Fibroblast of upper back skin (primary cell): ENCODE measurements at regions not wholly inside any gene's neighbourhood (a gene's known extent, or its start where the extent isn't known, plus 50 kb on each side); places are given as distances from the start of the nearest gene placed in this dataset.
A peak's percentile ranks its signal among the peaks of the same experiment; 100 is the strongest.
"Not testable (repeated sequence)": the region's sequence is repeated elsewhere in the genome, so short reads cannot be mapped to it uniquely, and the experiment has no call there.

Experiments
- DNase-seq: peaks from one replicate; pipeline ENCODE4 v3.0.0-alpha.2; 2013

DNA sequence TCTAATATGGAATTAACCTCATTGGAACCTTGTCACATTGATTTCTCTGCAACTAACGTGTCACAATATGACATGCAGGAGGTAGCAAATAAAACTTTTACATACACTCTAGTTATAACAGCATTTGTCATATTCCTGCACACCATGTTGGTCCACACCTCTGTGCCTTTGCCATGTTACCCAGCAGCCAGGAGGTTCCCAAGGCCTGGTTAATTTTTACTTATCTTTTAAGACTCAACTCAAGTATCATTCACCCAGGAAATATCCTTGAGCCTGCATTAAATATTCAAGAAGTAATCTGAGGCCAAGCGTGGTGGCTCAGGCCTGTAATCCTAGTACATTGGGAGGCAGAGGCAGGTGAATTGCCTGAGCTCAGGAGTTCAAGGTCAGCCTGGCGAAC lies 447.2 kb upstream of the NR5A2 start:
- DNase-seq = no peak

DNA sequence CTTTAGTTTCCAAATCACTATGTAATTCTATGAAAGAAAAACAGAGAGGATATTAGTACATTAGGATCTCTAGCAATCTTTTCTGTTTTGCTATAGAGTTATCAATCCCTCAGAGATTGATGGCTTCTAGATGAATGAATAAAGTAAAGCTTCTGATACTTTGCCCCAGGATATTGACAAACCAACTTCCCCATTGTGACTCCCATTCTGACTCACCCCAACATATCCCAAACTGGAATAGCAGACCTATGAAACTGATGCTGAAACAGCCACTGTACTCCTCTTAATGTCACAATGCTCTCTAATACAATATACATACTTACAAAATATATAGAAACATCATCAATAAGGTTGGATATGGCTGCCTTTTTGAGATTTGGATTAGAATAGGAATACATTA lies 442.1 kb upstream of the NR5A2 start:
- DNase-seq = no peak

DNA sequence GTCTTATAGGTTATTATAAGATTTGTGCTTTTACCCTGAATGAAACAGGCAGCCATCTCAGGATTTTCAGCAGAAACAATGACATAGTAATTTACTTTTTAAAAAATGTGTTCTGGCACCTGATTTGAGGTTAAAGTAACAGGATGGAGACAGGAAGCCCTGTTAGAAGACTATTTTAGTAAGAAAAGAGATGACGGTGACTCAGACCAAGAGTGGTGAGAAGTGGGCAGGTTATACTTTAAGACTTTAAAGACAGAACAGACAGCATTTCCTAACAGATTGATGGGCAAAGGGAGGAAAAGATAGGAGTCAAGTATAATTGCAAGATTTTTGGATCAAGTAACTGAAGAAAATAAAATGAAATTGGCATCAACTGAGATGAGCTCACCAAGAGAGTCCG lies 436.8 kb upstream of the NR5A2 start:
- DNase-seq = no peak

DNA sequence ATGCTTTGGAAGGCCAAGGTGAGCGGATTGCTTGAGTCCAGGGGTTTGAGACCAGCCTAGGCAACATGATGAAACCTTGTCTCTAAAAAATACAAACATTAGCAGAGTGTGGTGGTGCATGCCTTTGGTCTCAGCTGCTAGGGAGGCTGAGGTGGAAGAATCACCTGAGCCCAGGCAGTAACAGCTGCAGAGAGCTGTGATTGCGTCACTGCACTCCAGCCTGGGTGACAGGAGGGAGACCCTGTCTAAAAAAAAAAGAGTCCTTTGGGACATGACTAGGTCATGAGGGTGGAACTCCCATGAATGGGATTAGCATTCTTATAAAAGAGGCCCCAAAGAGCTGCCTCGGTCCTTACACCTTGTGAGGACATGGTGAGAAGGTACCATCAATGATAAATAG lies 436.0 kb upstream of the NR5A2 start:
- DNase-seq = no peak

DNA sequence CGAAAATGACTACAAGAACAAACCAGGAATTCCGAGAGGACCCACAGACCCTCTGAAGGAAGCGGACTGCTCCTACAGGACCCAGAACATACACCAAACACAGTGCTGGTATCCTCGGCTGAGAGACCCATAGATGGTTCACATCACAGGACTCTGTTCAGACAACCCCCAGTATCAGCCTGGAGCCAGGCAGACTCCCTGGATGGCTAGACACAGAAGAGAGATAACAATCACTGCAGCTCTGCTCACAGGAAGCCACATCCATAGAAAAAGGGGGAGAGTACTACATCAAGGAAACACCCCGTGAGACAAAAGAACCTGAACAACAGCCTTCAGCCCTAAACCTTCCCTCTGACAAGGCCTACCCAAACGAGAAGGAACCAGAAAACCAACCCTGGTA lies 434.0 kb upstream of the NR5A2 start:
- no peak for DNase-seq

DNA sequence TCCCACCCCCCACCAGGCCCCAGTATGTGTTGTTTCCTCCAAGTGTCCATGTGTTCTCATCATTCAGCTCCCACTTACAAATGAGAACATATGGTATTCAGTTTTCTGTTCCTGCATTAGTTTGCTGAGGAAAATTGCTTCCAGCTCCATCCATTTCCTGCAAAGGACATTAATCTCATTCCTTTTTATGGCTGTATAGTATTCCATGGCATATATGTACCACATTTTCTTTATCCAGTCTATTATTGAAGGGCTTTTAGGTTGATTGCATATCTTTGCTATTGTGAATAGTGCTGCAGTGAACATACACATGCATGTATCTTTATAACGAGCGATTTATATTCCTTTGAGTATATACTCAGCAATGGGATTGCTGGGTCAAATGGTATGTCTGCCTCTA lies 431.1 kb upstream of the NR5A2 start:
- DNase-seq = not testable (repeated sequence)

DNA sequence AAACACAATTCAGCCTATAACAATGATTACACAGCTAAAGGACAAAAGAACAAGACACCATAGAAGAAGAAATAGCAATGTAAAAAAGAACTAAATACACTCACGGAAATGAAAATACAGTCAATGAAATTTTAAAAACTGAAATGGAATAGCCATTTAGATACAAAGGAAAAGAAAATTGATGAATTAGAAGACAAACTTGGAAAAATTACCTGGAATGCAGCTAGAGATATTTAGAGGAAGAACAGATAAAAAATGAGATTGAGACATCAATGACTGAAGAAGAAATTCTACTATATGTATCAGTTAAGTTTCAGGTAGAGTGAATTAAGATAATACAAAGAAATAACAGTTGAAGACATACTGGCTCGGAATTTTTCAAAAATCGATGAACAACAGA lies 430.4 kb upstream of the NR5A2 start:
- DNase-seq = no peak

DNA sequence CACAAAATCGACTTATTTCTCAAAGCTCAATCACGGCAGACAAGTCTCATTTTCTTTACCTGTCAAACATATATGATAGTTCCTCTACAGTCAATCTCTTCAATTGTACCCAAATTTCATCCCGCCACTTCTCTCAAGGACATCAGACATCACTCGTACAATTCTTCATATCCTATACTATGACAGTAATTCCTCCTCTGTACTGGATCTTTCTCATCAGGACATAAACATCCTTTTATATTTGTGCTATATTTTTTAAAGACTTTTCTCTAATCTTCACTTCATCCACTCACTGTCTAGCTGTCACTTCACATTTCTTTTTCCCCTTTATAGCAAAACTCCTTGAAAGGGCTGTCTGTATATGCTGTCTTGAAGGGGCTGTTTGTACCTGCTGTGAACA lies 419.1 kb upstream of the NR5A2 start:
- DNase-seq = no peak

DNA sequence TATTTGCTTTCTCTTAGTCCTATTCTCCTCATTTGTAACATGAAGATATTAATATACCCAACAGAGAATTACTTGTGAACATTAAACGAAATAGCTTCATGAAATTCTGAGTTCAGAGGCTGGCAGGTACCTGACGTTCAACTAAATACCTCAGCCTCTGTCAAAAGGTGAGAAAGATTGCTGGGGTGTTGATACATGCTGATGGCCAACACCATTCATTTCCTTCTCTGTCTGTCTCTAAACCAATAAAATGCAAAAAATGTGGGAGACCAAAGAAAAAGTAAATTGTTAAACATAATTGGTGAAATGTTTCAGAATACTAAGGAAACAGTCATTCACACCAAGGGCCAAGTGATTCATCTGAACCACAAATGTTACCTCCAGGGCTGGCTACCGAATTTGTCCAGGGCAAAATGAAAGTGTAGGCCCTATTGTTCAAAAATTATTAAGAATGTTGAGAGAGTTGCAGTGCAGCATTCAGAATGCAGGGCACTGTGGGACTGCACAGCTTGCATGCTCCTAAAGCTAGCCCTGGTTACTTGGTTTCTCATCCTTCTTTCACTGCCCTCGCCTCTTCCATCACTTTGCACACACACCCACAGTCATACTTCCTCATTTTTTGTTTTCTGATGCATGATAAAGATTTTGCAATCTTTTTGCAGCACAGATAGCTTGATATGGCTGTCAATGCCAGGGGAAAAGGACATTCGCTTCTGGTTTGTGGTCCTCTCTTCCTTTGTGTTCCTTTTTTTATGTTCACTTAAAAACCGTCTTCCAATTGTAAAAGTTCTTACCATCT lies 414.3 kb upstream of the NR5A2 start:
- DNase-seq = peak; percentile 70

DNA sequence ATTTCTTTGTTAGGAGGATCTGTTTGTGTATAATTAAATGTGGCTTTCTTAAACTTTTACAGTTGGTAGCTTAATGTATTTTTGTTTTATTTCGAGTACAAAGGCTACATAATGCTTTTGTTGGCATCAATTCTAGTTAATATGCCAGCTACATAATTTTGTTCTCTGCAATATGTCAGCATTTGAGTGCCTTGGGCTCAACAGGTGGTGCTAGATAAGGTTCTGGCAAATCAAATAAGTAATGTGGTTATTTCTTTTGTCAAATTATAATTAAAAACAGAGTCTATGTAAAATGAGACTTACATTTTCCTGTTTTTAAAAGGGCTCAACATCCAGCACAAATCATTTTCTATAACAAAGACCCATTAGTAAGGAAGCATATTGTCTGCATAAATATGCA lies 410.6 kb upstream of the NR5A2 start:
- DNase-seq = no peak

DNA sequence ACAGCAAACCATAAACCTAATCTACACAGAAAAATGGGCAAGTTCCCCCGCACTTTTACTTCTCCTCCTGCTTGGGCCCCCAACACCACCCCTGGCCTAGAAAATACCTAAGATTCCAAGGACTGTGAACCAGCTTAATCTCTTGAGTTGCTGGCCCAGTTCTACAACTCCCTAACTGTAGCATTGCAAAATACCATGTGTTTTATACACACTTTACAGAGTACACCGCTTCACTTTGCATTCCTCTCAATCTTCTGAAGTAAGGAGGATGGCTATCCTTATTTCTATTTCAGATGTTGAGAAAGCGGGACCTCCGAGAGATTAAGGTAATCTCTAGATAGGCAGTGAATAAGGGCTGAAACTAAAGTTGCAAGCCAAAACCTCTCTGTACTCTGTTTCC lies 408.3 kb upstream of the NR5A2 start:
- DNase-seq = peak; percentile 3

DNA sequence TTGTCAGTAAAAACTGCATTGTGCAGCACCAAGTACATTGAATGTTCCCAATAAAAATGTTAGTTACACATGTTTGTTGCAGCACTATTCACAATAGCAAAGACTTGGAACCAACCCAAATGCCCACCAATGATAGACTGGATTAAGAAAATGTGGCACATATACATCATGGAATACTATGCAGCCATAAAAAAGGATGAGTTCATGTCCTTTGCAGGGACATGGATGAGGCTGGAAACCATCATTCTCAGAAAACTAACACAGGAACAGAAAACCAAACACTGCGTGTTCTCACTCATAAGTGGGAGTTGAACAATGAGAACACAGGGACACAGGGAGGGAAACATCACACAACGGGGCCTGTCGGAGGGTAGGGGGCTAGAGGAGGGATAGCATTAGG lies 401.3 kb upstream of the NR5A2 start:
- not testable (repeated sequence) for DNase-seq

DNA sequence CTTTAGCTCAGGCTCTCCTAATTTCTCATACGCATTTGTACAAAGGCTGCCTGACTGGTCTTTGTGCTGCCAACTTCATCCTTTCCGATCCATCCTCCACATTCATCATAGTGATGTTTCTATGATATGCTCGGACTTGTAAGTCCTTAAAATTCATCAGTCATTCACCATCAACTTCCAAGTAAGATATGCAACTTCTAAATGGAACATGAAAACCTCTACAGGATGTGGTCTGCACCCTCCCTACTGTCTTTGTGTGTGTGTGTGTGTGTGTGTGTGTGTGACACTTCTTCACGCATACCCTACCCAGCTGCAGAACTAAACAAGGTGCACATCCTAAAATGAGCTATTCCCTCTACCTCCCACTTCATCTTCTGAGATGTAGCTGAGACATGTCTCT lies 397.9 kb upstream of the NR5A2 start:
- no peak for DNase-seq

DNA sequence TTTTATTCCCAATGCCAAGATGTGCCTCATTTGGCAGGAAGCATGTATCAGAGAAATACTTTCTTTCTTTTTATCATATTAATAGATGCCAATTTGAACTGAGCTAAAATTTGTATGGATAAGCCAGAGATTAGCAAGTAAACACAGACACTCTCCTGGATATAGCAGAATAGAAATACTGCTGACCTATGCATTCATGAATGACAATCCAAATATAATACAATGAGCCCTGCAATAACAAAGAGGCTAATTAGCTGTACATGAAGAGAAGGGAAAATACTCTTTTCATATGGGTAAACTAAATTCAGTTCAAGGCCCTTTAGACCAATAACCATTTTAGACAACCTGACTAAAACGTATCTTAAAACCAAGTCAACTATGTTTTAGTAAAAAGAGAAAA lies 388.1 kb upstream of the NR5A2 start:
- no peak for DNase-seq

DNA sequence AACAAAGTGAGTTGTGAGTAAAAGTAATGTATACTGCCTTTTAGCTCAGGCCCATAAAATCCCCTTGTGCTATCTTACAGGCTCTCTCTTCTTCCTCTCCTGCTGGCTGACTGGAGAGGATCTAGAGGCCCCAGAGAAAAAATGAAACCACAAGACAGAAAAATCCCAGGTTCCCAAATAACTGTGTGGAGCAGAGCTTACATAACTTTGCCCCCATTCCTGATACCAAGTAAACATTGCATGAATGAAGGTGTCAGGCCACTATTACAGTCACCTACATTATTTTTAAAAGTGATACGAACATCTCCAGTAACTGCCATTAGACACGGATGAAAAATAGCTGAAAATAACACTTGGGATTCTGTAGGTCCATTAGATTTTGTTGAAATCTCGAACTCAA lies 386.0 kb upstream of the NR5A2 start:
- DNase-seq = no peak

DNA sequence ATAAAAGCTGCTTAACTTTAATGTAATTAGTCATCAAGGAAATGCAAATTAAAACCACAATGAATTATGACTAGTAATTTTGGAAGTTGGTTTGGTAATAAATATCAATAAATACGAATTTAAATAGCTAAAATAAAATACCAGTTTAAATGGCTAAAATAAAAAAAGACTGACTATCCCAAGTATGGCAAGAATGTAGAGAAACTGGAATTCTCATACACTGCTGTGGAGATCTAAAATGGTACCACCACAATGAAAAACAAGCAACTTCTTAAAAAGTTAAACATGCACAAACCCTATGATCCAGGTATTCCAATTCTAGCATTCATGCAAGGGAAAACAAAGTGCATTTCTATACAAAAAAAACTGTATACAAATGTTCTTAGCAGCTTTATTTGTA lies 382.6 kb upstream of the NR5A2 start:
- no peak for DNase-seq

DNA sequence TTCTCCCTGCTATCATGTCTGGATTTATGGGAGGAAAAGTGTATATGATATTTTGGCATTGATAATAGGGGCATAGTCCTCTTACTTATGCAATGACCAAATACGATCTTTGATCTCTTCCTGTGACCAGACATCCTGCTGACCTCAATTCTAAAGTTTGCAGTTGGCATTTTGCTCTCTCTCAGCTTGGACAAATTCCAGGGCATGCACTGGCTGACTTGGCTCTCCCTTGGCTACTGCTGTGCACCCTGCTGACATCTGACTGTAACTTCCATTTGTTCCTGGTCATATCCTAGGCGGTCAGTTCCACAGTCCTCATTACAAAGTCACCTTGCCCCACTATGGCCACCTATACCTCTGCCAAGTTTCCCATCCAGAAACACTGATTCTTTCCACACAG lies 380.7 kb upstream of the NR5A2 start:
- no peak for DNase-seq

DNA sequence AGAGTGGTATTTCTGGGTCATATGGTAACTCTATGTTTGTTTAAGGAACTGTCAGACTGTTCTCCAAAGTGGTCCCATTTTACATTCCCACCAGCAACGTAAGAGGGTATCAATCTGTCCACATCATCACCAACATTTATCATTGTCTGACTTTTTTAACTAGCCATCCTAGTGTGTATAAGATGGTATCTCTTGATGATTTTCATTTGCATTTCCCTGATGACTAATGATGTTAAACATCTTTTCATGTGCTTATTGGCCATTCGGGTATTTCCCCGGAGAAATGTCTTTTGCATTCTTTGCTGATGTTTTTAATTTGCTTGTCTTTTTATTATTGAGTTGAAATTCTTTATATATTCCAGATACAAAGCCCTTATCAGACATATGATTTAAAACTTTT lies 370.1 kb upstream of the NR5A2 start:
- DNase-seq = peak; percentile 34

DNA sequence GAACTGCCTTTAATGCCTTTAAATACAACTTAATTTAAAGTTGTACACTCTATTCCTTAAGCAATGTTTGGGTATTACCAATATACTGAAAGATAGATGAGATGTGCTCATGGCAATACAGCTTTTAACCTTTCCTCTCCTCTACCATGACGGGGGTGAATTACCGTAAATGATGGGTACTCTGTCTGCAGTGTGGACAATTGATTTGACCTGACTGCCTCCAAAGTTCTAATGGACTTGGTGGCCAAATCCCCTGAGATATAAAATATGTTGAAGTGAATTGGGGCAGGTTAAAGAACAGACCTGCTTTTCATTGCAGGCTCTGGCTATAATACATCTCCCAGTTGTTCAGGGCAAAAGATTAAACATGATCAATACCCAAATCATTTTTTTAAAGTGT lies 367.4 kb upstream of the NR5A2 start:
- no peak for DNase-seq

DNA sequence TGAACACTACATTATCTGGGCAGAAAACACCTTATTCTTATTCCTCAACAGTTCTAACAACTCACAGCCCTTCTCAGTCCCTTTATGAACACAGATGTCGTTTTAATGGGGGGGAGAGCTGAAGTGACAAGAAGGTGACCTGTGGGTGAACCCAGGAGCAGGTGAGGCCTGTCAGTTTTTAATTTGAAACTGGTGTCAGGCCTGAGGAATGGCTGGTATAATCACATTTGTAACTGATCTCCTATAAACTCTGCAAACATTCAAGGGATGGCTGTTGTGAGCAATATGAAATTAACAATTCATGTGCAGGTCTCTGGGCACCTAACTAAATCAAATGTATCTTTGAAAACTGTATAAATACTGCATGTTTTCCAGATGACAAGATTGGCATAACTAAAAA lies 362.1 kb upstream of the NR5A2 start:
- no peak for DNase-seq

DNA sequence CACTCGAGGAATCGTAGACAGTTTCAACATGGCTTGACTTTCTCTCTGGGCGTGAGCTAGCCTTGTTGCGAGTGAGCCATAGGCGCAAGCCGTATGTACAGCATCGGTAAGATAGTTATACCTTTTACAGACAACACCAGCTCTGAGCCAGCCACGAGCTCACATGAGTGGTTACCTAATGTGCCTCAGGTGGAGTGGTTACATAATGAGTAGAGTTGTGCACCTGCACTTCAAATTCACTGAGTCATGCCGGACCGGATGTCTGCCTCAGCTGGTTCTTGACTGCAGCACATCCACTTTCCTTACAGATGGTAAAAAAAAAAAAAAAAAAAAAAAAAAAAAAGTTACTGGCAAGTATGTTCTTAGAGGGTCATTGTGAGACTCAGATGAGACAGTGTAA lies 360.4 kb upstream of the NR5A2 start:
- DNase-seq = no peak

DNA sequence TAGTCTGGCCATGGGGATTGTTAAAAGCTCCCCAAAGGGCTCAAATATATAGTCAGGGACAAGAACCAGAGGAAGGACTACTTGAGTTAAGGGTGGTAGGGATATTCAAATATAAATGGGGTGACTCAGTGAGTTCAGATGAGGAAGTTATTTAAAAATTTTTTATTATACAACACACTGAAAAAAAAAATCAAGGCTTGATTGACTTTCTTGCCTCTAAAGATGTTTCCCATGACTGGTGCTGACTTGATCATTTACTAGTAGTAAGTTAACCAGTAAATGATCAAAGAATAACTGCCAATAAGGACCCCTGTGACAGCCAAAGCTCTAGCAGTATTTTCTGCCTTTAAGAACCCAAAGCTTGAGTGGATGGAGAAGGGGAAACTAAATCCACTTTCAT lies 357.6 kb upstream of the NR5A2 start:
- no peak for DNase-seq

DNA sequence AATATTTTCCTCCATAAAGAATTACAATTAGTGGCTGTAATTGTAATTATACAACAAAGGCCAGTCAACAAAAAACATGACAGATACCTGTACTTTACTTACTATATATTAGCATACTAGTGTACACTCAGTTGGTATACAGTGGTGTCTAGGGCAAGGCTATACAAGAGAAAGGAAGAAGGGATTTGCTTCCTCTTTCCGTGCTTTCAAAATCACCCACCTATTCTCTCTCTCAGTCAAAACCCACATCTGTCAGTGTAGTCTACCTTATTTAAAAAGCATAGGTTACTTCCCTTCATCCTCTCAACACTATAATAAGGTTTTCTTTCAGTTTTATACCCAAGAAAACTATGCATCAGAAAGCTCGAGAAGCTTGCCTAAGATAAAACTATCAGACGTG lies 355.8 kb upstream of the NR5A2 start:
- DNase-seq = no peak

DNA sequence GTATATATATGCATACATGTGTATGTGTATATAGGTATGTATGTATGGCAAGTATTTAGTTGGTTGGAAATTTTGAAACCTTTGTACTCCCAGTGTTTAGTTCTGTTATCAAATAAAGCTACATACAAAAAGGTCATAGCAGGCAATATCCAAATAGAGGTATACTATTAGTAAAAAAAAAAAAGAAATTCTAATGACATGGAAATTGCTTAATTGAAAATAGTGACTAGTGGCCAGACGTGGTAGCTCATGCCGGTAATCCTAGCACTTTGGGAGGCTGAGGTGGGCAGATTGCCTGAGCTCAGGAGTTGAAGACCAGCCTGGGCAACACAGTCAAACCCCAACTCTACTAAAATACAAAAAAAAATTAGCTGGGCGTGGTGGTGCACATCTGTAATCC lies 351.6 kb upstream of the NR5A2 start:
- no peak for DNase-seq

DNA sequence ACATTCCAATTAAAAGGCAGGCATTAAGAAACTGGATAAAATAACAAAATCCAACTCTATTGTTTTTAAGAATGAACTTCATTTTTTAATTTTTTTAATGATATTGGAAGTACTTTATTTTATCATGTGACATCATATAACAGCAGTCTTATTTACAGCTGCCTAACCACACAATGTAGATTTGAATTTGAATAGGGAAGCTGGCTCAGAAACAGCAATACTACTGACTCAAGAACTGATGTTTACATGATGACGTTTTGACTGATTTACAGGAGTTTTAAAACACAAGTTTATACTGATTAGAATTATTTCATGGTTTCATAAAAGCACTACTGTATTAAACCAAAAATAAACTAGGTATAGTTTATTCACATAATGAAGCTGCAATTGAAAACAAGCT lies 348.7 kb upstream of the NR5A2 start:
- DNase-seq = no peak

DNA sequence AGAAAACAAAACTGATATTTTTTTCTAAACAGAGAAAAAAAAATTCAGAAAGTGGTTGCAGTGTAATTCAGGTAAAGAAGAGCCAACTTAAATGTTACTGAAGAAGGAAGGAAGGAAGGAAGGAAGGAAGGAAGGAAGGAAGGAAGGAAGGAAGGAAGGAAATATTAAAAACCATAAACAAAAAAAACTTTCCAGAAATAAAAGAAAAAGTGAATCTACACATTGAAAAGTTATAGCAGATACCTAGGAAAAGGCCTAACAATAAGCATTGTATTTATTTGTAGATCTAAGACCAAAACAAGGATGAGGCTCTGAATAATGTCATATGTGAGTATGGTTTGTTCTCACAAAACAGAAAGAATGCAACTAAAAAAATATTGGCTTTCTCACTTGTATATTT lies 345.4 kb upstream of the NR5A2 start:
- no peak for DNase-seq
